A673 (cell line): ENCODE measurements at regions not wholly inside any gene's neighbourhood (a gene's known extent, or its start where the extent isn't known, plus 50 kb on each side); places are given as distances from the start of the nearest gene placed in this dataset.

ENCODE experiments used
- BruUV-seq: library from RNA; stranded (reverse); fragments of 400-500 nt; replicated peaks from 2 replicates; lab custom pipeline; 2021; lab: Mats Ljungman, UMichigan
- CTCF ChIA-PET: fragments of 300-600 bp; sonication (Branson Sonifier 250); formaldehyde crosslinking; loops from one replicate; lab custom pipeline; 2022; ENCODE audit warnings: antibody characterized with exemption; lab: Charles Lee
- POLR2A ChIA-PET: fragments of 300-600 bp; sonication (Branson Sonifier 250); formaldehyde crosslinking; loops from one replicate; lab custom pipeline; 2022; ENCODE audit warnings: antibody characterized with exemption; ENCODE audit not compliant: low non-redundant PET; lab: Charles Lee
- DNase-seq: peaks from one replicate; pipeline ENCODE4 v3.0.0-alpha.2; 2015; ENCODE audit warnings: low spot score
- H3K27ac ChIP-seq: fragments of 200-600 bp; sonication (generic); 2 replicates; pipeline ENCODE4 v1.5.1; 2016; ENCODE audit warnings: mixed run types, low read depth, mild to moderate bottlenecking, mixed read lengths, antibody characterized with exemption, low read length; ENCODE audit not compliant: poor library complexity, severe bottlenecking
- H3K27me3 ChIP-seq: fragments of 200-600 bp; sonication (generic); replicated peaks from 2 replicates; pipeline ENCODE4 v1.6.1; 2017; ENCODE audit warnings: mixed run types, low read depth, mild to moderate bottlenecking, mixed read lengths, antibody characterized with exemption, low read length; ENCODE audit not compliant: insufficient read depth, poor library complexity
- H3K36me3 ChIP-seq: fragments of 200-600 bp; sonication (generic); 2 replicates; pipeline ENCODE4 v1.6.1; 2016; ENCODE audit warnings: mixed run types, mild to moderate bottlenecking, mixed read lengths, antibody characterized with exemption, low read length; ENCODE audit not compliant: insufficient read depth, poor library complexity, severe bottlenecking
- H3K4me1 ChIP-seq: fragments of 200-600 bp; sonication (generic); 2 replicates; pipeline ENCODE4 v1.6.1; 2017; ENCODE audit warnings: mixed run types, mild to moderate bottlenecking, mixed read lengths, antibody characterized with exemption, low read length; ENCODE audit not compliant: insufficient read depth, poor library complexity, severe bottlenecking
- H3K4me3 ChIP-seq: fragments of 200-600 bp; sonication (generic); 2 replicates; pipeline ENCODE4 v1.5.1; 2016; ENCODE audit warnings: low read depth, mixed run types, mild to moderate bottlenecking, mixed read lengths, low read length; ENCODE audit not compliant: poor library complexity, severe bottlenecking
- H3K9me3 ChIP-seq: fragments of 200-600 bp; sonication (generic); 2 replicates; pipeline ENCODE4 v1.6.1; 2016; ENCODE audit warnings: mixed run types, low read depth, mild to moderate bottlenecking, mixed read lengths, antibody characterized with exemption, low read length; ENCODE audit not compliant: poor library complexity, severe bottlenecking
- EZH2 ChIP-seq: fragments of 200-600 bp; sonication (generic); IDR thresholded peaks from 2 replicates; pipeline ENCODE4 v1.6.1; 2017; ENCODE audit warnings: borderline replicate concordance, low read depth, mild to moderate bottlenecking, mixed read lengths, antibody characterized with exemption, low read length; ENCODE audit not compliant: poor library complexity, severe bottlenecking
- intact Hi-C: fragments of 100-400 bp; cut with micrococcal nuclease; formaldehyde crosslinking; loops from one replicate; pipeline ENCODE4 v1.10.0; 2022; ENCODE audit not compliant: unreplicated experiment
- TF ChIP-seq, protein P1 (sequence below): fragments of 300-800, 200-600 bp; sonication (generic); conservative IDR thresholded peaks from 2 replicates; pipeline ENCODE4 v1.5.1; 2017; ENCODE audit warnings: low read depth, mild to moderate bottlenecking, antibody characterized with exemption, low read length, moderate library complexity, mixed read lengths

DNA sequence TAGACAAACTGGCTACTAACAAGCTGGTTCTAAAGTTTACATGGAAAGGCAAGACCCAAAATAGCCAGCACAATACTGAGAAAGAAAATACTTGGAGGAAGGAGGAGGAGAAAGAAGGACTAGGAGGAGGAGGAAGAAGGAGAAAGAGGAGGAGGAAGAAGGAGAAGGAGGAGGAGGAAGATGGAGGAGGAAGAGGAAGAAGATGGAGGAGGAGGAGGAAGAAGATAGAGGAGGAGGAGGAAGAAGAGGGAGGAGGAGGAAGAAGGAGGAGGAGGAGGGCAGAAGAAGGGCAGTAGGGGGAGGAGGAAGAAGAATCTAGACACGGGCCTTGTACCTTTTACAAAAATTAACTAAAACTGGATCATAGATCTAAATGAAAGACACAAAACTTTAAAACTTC lies 92.6 kb downstream of the METTL4 start:
- BruUV-seq = no TSS peak
- no peak overlapping the region for H3K27ac ChIP-seq
- ChIA-PET CTCF (no interaction called here), POLR2A (no interaction called here)
- intact Hi-C loops = no loop called here
- H3K4me3 ChIP-seq = no peak overlapping the region
- DNase-seq = no peak
- TF ChIP-seq EZH2 = no peak
- TF ChIP-seq, protein P1, sequence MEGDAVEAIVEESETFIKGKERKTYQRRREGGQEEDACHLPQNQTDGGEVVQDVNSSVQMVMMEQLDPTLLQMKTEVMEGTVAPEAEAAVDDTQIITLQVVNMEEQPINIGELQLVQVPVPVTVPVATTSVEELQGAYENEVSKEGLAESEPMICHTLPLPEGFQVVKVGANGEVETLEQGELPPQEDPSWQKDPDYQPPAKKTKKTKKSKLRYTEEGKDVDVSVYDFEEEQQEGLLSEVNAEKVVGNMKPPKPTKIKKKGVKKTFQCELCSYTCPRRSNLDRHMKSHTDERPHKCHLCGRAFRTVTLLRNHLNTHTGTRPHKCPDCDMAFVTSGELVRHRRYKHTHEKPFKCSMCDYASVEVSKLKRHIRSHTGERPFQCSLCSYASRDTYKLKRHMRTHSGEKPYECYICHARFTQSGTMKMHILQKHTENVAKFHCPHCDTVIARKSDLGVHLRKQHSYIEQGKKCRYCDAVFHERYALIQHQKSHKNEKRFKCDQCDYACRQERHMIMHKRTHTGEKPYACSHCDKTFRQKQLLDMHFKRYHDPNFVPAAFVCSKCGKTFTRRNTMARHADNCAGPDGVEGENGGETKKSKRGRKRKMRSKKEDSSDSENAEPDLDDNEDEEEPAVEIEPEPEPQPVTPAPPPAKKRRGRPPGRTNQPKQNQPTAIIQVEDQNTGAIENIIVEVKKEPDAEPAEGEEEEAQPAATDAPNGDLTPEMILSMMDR = no peak
- H3K36me3 ChIP-seq = no peaks in the 10 kb centered on the region
- H3K9me3 ChIP-seq = no peaks in the 10 kb centered on the region
- H3K27me3 ChIP-seq = peaks cover 52% of the 10 kb centered on the region
- no peaks in the 10 kb centered on the region for H3K4me1 ChIP-seq

DNA sequence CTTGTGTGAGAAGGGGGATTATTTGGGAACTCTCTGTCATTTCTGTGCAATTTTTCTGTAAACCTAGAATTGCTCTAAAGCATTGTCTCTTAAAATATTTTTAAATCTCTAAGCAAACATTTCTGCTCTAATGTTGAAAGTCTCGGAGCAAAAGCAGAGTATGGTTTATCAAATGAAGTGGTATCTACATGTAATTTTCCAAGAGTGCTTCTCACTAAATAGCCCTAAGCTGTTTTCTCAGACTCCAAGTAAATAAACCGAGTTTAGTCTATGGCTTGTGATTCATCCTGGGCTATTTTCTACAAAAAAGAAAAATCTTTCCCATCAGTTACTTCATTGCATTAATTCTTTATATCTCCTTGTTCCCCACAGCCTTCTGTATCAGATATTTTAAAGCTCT lies 90.8 kb downstream of the METTL4 start:
- ChIA-PET POLR2A (no interaction called here), CTCF (no interaction called here)
- BruUV-seq = no TSS peak
- intact Hi-C loops = no loop called here
- Histone ChIP-seq H3K9me3 (no peaks in the 10 kb centered on the region), H3K27me3 (peaks cover 42% of the 10 kb centered on the region), H3K4me1 (no peaks in the 10 kb centered on the region), H3K36me3 (no peaks in the 10 kb centered on the region), H3K4me3 (no peak overlapping the region), H3K27ac (no peak overlapping the region)
- no peak for TF ChIP-seq EZH2
- TF ChIP-seq, protein P1 = no peak
- DNase-seq = no peak

DNA sequence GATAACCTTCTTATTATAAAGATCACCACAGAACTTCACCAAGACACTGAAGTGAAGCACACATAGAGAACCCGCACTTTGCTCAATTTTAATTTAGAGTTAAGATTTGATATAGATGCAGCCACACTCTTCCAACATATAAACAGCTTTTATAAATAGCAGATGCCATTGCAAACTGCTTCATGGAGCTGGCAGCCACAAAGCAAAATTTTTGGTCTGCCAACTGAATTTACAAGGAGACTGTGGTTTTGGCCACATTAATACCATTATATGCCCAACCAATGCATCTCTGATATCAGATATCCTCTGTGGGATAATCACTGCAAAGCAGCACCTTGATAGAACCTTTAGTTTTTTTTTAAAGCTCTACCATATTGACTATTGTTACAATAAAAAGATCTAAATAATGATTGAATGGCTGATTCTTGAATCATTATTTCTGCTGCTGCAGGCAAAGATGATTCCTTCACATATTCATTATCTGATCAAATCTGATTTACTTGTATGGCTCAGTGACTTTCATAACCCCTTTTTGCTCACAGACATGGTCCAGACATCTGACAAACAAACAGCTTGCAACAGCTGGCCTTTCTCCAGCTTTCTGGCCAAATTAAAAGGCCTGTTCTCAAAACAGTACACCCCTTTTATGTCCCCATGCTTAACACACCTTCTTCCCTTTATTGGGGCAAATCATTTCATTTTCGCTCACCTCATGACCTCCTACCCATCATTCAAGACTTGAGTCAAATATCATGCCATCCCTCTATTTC lies 88.4 kb downstream of the METTL4 start:
- POLR2A ChIA-PET = no interaction called here
- Histone ChIP-seq H3K36me3 (no peaks in the 10 kb centered on the region), H3K4me3 (no peak overlapping the region), H3K27ac (no peak overlapping the region), H3K4me1 (no peaks in the 10 kb centered on the region), H3K27me3 (peaks cover 28% of the 10 kb centered on the region), H3K9me3 (no peaks in the 10 kb centered on the region)
- DNase-seq = no peak
- no peak for TF ChIP-seq EZH2
- TF ChIP-seq, protein P1 = no peak
- CTCF ChIA-PET = interaction anchor here (0.6 kb wide), 1 partner anchor 14 kb away, joined by 3 read pairs; no protein-coding TSS in a partner anchor
- intact Hi-C loops = no loop called here
- BruUV-seq = no TSS peak
